ENCODE measurements at regions not wholly inside any gene's neighbourhood (a gene's known extent, or its start where the extent isn't known, plus 50 kb on each side); places are given as distances from the start of the nearest gene placed in this dataset.

DNA sequence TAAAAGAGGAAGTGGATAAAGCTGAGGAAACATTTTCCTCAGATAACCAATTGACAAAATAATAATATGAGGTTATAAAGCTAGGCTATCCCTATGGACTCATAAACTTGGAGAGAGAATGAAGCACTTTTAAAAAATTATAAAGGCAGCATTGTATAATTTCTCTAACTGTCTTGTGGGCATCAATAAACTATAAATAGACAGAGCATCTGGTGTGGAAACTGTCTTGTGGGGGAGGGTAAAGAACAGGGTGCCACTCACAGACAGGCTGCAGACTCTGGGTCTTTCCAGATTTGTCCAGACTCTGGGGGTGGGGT lies 333.5 kb downstream of the BUD13 start:
- Histone ChIP-seq H3K27me3 (peaks cover under 1% of the 10 kb centered on the region), H3K4me1 (no peaks in the 10 kb centered on the region), H3K9me3 (peaks cover 0 to 36% (median 0%) of the 10 kb centered on the region in 3 donors), H3K36me3 (no peaks in the 10 kb centered on the region), H3K4me3 (no peak overlapping the region), H3K27ac (no peak overlapping the region)
- ATAC-seq, result no peak
- TF ChIP-seq POLR2AphosphoS5 (IDR thresholded peaks at IDR 0.05), result no peak
- no peak for TF ChIP-seq EP300 (IDR thresholded peaks at IDR 0.05)
- TF ChIP-seq, protein P1, sequence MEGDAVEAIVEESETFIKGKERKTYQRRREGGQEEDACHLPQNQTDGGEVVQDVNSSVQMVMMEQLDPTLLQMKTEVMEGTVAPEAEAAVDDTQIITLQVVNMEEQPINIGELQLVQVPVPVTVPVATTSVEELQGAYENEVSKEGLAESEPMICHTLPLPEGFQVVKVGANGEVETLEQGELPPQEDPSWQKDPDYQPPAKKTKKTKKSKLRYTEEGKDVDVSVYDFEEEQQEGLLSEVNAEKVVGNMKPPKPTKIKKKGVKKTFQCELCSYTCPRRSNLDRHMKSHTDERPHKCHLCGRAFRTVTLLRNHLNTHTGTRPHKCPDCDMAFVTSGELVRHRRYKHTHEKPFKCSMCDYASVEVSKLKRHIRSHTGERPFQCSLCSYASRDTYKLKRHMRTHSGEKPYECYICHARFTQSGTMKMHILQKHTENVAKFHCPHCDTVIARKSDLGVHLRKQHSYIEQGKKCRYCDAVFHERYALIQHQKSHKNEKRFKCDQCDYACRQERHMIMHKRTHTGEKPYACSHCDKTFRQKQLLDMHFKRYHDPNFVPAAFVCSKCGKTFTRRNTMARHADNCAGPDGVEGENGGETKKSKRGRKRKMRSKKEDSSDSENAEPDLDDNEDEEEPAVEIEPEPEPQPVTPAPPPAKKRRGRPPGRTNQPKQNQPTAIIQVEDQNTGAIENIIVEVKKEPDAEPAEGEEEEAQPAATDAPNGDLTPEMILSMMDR (IDR thresholded peaks at IDR 0.05), result no peak
- no peak for TF ChIP-seq POLR2A (IDR thresholded peaks at IDR 0.05)

DNA sequence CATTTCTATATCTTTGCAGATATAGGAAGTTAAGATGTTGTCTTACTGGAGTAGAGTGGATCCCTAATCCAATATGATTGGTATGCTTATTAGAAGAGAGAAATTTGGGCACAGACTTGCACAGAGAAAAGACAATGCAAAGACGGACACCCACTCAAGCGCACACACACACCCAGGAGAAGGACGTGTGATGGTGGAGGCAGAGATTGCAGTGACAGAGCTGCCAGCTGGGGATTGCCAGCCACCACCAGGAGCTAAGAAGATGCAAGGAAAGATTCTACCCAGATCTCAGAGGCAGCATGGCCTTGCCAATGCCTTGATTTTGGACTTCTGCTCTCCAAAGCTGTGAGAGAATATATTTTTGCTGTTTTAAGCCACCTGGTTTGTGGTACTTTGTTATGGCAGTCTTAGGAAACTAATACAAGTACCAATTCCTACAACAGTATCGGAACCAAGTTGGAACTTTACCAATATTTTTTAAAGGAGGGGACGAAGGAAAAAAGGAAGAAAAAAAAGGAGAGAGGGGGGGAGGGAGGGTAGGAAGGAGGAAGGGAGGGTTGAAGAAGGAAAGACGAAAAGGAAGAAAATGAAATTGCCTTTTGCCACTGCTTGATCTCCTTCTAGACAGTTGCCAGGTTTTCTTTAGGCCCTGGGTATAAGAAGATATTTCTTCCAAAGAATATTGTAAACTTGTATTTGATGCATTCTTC lies 334.0 kb downstream of the BUD13 start:
- peaks cover 6% of the 10 kb centered on the region for H3K27me3 ChIP-seq
- H3K4me1 ChIP-seq, result no peaks in the 10 kb centered on the region
- WGBS, 2 donors (ENCODE audit: low coverage in 1 of 2), result 38 to 52% methylated on average over 2 to 6 of the region's 6 CpGs
- H3K36me3 ChIP-seq, result no peaks in the 10 kb centered on the region
- ATAC-seq, result no peak
- no peak overlapping the region for H3K27ac ChIP-seq
- no peak overlapping the region for H3K4me3 ChIP-seq
- peaks cover 0 to 36% (median 0%) of the 10 kb centered on the region in 3 donors for H3K9me3 ChIP-seq
- TF ChIP-seq POLR2AphosphoS5 (IDR thresholded peaks at IDR 0.05), result no peak
- TF ChIP-seq, protein P1 (IDR thresholded peaks at IDR 0.05), result no peak
- TF ChIP-seq POLR2A (IDR thresholded peaks at IDR 0.05), result no peak

DNA sequence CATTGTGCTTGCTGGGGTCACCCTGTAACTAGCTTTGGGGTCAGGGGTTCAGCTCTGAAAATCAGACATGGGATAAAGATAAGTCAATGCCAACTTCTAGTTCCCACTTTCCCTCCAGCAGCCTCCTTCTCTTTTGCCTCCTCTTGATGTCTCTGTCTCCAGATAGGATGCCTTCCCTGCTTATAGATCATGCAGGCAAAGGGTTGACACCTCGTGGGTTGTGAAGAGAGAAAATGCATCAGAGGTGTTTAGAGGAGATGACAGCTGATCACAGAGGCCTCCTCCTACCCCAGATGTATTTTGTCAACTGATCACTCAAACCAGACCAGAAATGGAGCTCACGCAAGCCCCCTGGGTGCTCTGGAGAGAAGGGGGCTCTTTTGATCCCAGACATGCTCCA lies 337.8 kb downstream of the BUD13 start:
- peaks cover 0 to 6% (median 0%) of the 10 kb centered on the region in 3 donors for H3K9me3 ChIP-seq
- TF ChIP-seq EP300 (IDR thresholded peaks at IDR 0.05) (no peak), POLR2A (IDR thresholded peaks at IDR 0.05) (no peak)
- H3K27me3 ChIP-seq, result peaks cover 6% of the 10 kb centered on the region
- H3K4me1 ChIP-seq, result no peaks in the 10 kb centered on the region
- WGBS, 2 donors (ENCODE audit: low coverage in 1 of 2), result 28% methylated on average over 2 of the region's 2 CpGs; no CpG with 5 or more reads in 1 of the 2 donors
- no peak overlapping the region for H3K27ac ChIP-seq
- no peaks in the 10 kb centered on the region for H3K36me3 ChIP-seq
- no peak overlapping the region for H3K4me3 ChIP-seq
- ATAC-seq, result no peak

DNA sequence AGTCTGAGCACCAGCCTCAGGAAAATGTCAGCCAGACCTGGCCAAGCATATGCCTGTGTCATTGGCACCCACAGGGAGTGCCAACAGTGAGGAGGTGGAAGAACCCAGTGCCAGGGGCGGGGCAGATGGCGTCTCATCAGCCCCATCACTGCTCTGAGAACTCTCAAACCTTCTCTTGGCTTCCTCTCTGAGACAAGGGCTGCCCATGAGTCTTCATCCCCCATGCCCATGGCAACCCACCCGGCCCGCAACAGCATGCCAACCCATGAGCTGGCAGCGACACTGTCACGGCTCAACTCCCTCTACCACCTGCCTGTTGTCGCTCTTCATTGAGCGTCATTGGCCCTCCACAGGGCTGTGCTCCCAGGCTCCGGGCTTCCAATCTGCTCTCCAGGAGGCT lies 340.5 kb downstream of the BUD13 start:
- WGBS, 2 donors (ENCODE audit: low coverage in 1 of 2), result 87 to 95% methylated on average over 8 to 9 of the region's 9 CpGs
- Histone ChIP-seq H3K9me3 (no peaks in the 10 kb centered on the region), H3K27ac (no peak overlapping the region), H3K36me3 (no peaks in the 10 kb centered on the region), H3K4me3 (no peak overlapping the region), H3K27me3 (peaks cover 6% of the 10 kb centered on the region), H3K4me1 (peaks cover 0 to 10% (median 0%) of the 10 kb centered on the region in 3 donors)
- TF ChIP-seq, protein P1 (IDR thresholded peaks at IDR 0.05), result no peak
- TF ChIP-seq POLR2AphosphoS5 (IDR thresholded peaks at IDR 0.05) (no peak), EP300 (IDR thresholded peaks at IDR 0.05) (no peak), POLR2A (IDR thresholded peaks at IDR 0.05) (no peak)
- ATAC-seq, result no peak

DNA sequence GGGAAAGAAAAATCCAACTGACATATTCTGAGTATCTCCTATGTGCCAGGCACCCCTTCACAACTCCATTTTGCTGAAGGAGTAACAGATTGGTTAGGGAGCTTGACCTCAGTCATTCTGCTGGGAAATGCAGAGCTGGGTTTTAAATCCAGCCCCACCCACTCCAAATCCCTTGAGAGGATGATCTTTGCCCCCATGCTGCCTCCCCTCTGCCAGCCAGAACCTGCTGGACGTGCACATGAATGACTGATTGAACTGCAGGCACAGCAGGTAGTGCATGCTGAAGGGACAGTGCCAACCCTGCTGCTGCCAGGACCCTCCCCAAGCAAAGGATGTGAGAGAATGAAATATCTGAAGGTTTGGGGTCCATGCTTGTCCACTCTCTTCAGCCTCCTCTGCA lies 340.9 kb downstream of the BUD13 start:
- Histone ChIP-seq H3K27ac (no peak overlapping the region), H3K4me1 (peaks cover 0 to 10% (median 0%) of the 10 kb centered on the region in 3 donors), H3K27me3 (peaks cover 6% of the 10 kb centered on the region), H3K4me3 (no peak overlapping the region), H3K36me3 (no peaks in the 10 kb centered on the region), H3K9me3 (no peaks in the 10 kb centered on the region)
- TF ChIP-seq EP300 (IDR thresholded peaks at IDR 0.05) (no peak), POLR2AphosphoS5 (IDR thresholded peaks at IDR 0.05) (no peak), POLR2A (IDR thresholded peaks at IDR 0.05) (no peak)
- TF ChIP-seq, protein P1 (IDR thresholded peaks at IDR 0.05), result no peak
- no CpG with 5 or more reads among the region's 1 CpG for WGBS, 2 donors (ENCODE audit: low coverage in 1 of 2)
- ATAC-seq, result no peak

All from gastroesophageal sphincter (tissue), 4 donors.